ENCODE measurements at regions not wholly inside any gene's neighbourhood (a gene's known extent, or its start where the extent isn't known, plus 50 kb on each side); places are given as distances from the start of the nearest gene placed in this dataset.

- TF ChIP-seq POLR2A (IDR thresholded peaks at IDR 0.05), result no peak
- TF ChIP-seq CTCF (IDR thresholded peaks at IDR 0.05), result no peak
- TF ChIP-seq POLR2AphosphoS5 (IDR thresholded peaks at IDR 0.05; ENCODE audit: insufficient read depth in 1 of 2, low read depth in 1 of 2), result no peak
Measured at GRCh38 chr18:61639886-61640285, 252.9 kb downstream of the RNF152 start.

Measured in vagina (tissue), 2 donors.